Stimulated activated CD8-positive, alpha-beta memory T cell treated with anti-CD3 and anti-CD28 coated beads, Interleukin-7, amount 100 ng/mL, for 48 hours (primary cell): ENCODE measurements at regions not wholly inside any gene's neighbourhood (a gene's known extent, or its start where the extent isn't known, plus 50 kb on each side); places are given as distances from the start of the nearest gene placed in this dataset.
"Not testable (repeated sequence)": the region's sequence is repeated elsewhere in the genome, so short reads cannot be mapped to it uniquely, and the experiment has no call there.

Experiments
- DNase-seq, 2 donors: peaks; one replicate each; pipeline ENCODE4 v3.0.0-alpha.2; 2020; ENCODE audit warnings: low read depth in 1 of 2; ENCODE audit errors: extremely low read depth in 1 of 2

- DNase-seq, result no peak
These were observed 146.3 kb upstream of the LCORL start for GRCh38 chr4:18167831-18168230.

GRCh38 chr4:18166925-18167324 is 145.4 kb upstream of the LCORL start:
- no peak for DNase-seq

GRCh38 chr4:18162453-18162852 is 140.9 kb upstream of the LCORL start:
- no peak for DNase-seq

GRCh38 chr4:18159117-18159912 is 137.8 kb upstream of the LCORL start:
- not testable (repeated sequence) for DNase-seq

- DNase-seq, result no peak
These were observed 133.8 kb upstream of the LCORL start for GRCh38 chr4:18155067-18156041.

- DNase-seq, result no peak
These were observed 116.6 kb upstream of the LCORL start for GRCh38 chr4:18138076-18138665.

- no peak for DNase-seq
These were observed 112.6 kb upstream of the LCORL start for GRCh38 chr4:18134111-18134510.

- DNase-seq, result no peak
These were observed 108.7 kb upstream of the LCORL start for GRCh38 chr4:18130256-18130655.

GRCh38 chr4:18128241-18128640 is 106.7 kb upstream of the LCORL start:
- DNase-seq, result no peak

GRCh38 chr4:18127030-18127429 is 105.5 kb upstream of the LCORL start:
- DNase-seq, result no peak

GRCh38 chr4:18113710-18114331 is 92.3 kb upstream of the LCORL start:
- DNase-seq, result no peak

GRCh38 chr4:18111081-18111480 is 89.5 kb upstream of the LCORL start:
- no peak for DNase-seq

GRCh38 chr4:18110099-18110498 is 88.5 kb upstream of the LCORL start:
- DNase-seq, result no peak

- no peak for DNase-seq
These were observed 88.1 kb upstream of the LCORL start for GRCh38 chr4:18109676-18110075.

GRCh38 chr4:18107848-18108528 is 86.4 kb upstream of the LCORL start:
- DNase-seq, result not testable (repeated sequence)

- no peak for DNase-seq
These were observed 85.1 kb upstream of the LCORL start for GRCh38 chr4:18106620-18107019.

- no peak for DNase-seq
These were observed 83.8 kb upstream of the LCORL start for GRCh38 chr4:18105030-18106011.

- DNase-seq, result no peak
These were observed 82.5 kb upstream of the LCORL start for GRCh38 chr4:18103876-18104605.

GRCh38 chr4:18100657-18101056 is 79.1 kb upstream of the LCORL start:
- DNase-seq, result no peak
